ENCODE measurements at regions not wholly inside any gene's neighbourhood (a gene's known extent, or its start where the extent isn't known, plus 50 kb on each side); places are given as distances from the start of the nearest gene placed in this dataset.

- no peak for ATAC-seq
- Mint-ChIP-seq H3K27ac (no peak overlapping the region), H3K27me3 (no peaks in the 10 kb centered on the region)
Observed at GRCh38 chr4:101599620-101600019, 190.9 kb upstream of the BANK1 start.

DNA sequence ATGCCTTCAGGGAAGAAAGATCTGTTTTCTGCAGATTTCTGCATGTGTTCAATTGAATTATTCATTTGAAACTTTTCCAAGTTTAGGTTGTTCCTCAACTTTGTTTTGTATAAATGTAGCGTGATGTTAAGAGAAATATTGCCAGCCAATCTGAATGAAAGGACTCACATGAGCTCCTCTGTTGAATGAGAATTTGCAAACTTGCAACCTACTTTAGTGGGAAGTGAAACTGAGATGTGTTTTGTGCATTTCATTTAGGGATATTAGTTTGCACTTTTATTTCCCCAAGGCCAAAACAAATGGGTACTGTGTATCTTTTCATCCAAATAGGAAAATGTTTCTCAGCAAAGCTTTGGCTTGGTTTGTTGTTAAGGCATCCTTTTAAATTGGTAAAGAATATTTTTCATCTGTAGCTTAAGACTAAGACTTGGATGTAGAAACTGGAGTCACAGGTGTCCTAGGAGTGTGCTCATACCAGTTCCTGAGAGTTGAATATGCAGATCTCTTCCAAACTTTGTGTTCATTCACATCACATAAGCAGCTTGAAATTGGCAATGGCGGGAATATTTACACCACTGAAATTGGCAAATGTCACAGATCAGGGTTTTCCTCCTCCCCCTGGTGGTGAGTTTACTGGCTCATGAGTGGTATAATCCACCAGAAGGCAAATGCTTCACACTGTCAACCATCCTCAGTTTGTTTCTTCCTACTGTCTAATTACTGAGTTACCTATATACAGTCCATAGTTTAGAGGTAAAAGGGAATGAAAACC, 193.6 kb upstream of the BANK1 start:
- Mint-ChIP-seq H3K27ac (no peak overlapping the region), H3K4me1 (peaks cover under 1% of the 10 kb centered on the region), H3K4me3 (no peak overlapping the region), H3K27me3 (no peaks in the 10 kb centered on the region), H3K36me3 (ENCODE audit: low read depth) (no peaks in the 10 kb centered on the region)
- ATAC-seq (peak; percentile 39), DNase-seq (peak in 1 of 3 donors; percentile 11)
- no peaks in the 10 kb centered on the region for H3K9me3 ChIP-seq (ENCODE audit: control insufficient read depth, low read length, poor library complexity, severe bottlenecking)

More at GRCh38 chr4:101599620-101600019, 190.9 kb upstream of the BANK1 start:
- no peaks in the 10 kb centered on the region for H3K9me3 ChIP-seq (ENCODE audit: control insufficient read depth, low read length, poor library complexity, severe bottlenecking)
- H3K4me1 Mint-ChIP-seq: no peaks in the 10 kb centered on the region
- no peak for DNase-seq
- H3K4me3 Mint-ChIP-seq: no peak overlapping the region
- H3K36me3 Mint-ChIP-seq (ENCODE audit: low read depth): no peaks in the 10 kb centered on the region

GRCh38 chr4:101594588-101594987, 195.9 kb upstream of the BANK1 start:
- no peak overlapping the region for H3K4me3 Mint-ChIP-seq

GRCh38 chr4:101593666-101594065, 196.9 kb upstream of the BANK1 start:
- Mint-ChIP-seq H3K27me3 (no peaks in the 10 kb centered on the region), H3K36me3 (ENCODE audit: low read depth) (no peaks in the 10 kb centered on the region), H3K4me1 (peaks cover 2% of the 10 kb centered on the region), H3K4me3 (no peak overlapping the region), H3K27ac (no peak overlapping the region)
- ATAC-seq: no peak
- no peaks in the 10 kb centered on the region for H3K9me3 ChIP-seq (ENCODE audit: control insufficient read depth, low read length, poor library complexity, severe bottlenecking)
- no peak for DNase-seq

More at GRCh38 chr4:101594588-101594987, 195.9 kb upstream of the BANK1 start:
- ATAC-seq: no peak
- Mint-ChIP-seq H3K4me1 (peaks cover 2% of the 10 kb centered on the region), H3K36me3 (ENCODE audit: low read depth) (no peaks in the 10 kb centered on the region), H3K27me3 (no peaks in the 10 kb centered on the region), H3K27ac (no peak overlapping the region)
- DNase-seq: no peak
- no peaks in the 10 kb centered on the region for H3K9me3 ChIP-seq (ENCODE audit: control insufficient read depth, low read length, poor library complexity, severe bottlenecking)

DNA sequence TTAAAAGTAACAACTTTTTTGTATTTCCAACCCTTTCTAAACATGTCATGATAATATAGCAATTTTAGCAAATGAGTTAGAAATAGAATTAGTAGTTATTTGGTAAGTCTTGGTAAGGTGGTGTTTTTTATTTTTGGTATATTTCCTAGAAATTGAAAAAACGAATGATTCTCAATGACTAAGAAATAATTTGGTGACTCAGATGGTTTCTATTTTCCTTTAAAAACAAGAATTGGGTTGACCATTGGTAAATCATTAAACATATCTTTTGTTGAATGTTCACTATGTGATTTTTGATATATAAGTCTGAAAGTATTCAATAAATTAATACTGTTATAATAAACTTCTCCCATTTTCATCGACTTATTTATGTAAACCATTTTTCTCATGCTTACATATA, 206.2 kb upstream of the BANK1 start:
- Mint-ChIP-seq H3K36me3 (ENCODE audit: low read depth) (peaks cover 2% of the 10 kb centered on the region), H3K4me3 (no peak overlapping the region), H3K4me1 (no peaks in the 10 kb centered on the region), H3K27me3 (no peaks in the 10 kb centered on the region), H3K27ac (no peak overlapping the region)
- DNase-seq (no peak), ATAC-seq (no peak)
- no peaks in the 10 kb centered on the region for H3K9me3 ChIP-seq (ENCODE audit: control insufficient read depth, low read length, poor library complexity, severe bottlenecking)

DNA sequence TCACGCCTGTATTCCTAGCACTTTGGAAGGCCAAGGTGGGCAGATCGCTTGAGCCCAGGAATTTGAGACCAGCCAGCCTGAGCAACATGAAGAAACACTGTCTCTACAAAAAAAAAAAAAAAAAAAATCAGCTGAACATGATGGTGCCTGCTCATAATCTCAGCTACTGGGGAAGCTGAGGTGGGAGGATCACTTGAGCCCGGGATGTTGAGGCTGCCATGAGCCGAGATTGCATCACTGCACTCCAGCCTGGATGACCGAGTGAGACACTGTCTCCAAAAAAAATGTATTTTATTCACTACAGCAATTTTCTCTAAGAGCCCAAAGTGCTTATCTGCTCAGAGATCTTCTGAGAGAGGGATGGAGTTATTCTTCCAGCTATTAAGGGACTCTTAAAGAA, 215.8 kb upstream of the PPP3CA start:
- H3K27ac Mint-ChIP-seq: no peak overlapping the region
- DNase-seq: no peak
- no peaks in the 10 kb centered on the region for H3K4me1 Mint-ChIP-seq
- ATAC-seq: no peak
- no peaks in the 10 kb centered on the region for H3K36me3 Mint-ChIP-seq (ENCODE audit: low read depth)
- H3K4me3 Mint-ChIP-seq: no peak overlapping the region
- peaks cover 5% of the 10 kb centered on the region for H3K27me3 Mint-ChIP-seq
- H3K9me3 ChIP-seq (ENCODE audit: control insufficient read depth, low read length, poor library complexity, severe bottlenecking): no peaks in the 10 kb centered on the region

- Mint-ChIP-seq H3K4me1 (no peaks in the 10 kb centered on the region), H3K27ac (no peak overlapping the region), H3K36me3 (ENCODE audit: low read depth) (no peaks in the 10 kb centered on the region), H3K27me3 (peaks cover 13% of the 10 kb centered on the region), H3K4me3 (no peak overlapping the region)
- DNase-seq: no peak
- ATAC-seq: peak; percentile 45
- H3K9me3 ChIP-seq (ENCODE audit: control insufficient read depth, low read length, poor library complexity, severe bottlenecking): no peaks in the 10 kb centered on the region
Observed at GRCh38 chr4:101556842-101557241, 209.5 kb upstream of the PPP3CA start.

DNA sequence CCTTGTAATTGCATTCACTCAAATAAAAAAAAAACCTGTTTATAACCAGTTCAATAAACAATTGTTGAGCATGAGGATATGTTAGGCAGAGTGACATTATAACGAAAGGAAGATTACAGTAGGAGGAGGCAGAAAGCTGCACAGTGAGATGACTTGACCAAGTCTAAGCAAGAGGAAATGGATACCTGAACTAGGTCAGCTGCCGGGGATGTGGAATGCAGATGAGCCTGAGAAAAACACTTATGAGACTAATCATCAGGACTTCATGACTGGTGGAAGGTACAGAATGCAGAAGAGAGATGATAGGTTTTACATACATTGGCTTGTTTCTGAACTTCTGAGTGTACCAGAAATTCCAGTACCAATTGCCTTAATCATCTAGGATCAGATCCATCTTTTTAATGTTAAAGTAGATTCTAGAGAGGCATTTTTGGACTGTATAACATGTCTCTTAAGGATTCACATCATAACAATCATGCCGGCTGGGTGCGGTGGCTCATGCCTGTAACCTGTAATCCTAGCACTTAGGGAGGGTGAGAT, 208.1 kb upstream of the PPP3CA start:
- no peaks in the 10 kb centered on the region for H3K9me3 ChIP-seq (ENCODE audit: control insufficient read depth, low read length, poor library complexity, severe bottlenecking)
- Mint-ChIP-seq H3K4me1 (no peaks in the 10 kb centered on the region), H3K4me3 (no peak overlapping the region), H3K27ac (no peak overlapping the region), H3K27me3 (peaks cover 13% of the 10 kb centered on the region), H3K36me3 (ENCODE audit: low read depth) (no peaks in the 10 kb centered on the region)
- DNase-seq: no peak
- ATAC-seq: no peak

DNA sequence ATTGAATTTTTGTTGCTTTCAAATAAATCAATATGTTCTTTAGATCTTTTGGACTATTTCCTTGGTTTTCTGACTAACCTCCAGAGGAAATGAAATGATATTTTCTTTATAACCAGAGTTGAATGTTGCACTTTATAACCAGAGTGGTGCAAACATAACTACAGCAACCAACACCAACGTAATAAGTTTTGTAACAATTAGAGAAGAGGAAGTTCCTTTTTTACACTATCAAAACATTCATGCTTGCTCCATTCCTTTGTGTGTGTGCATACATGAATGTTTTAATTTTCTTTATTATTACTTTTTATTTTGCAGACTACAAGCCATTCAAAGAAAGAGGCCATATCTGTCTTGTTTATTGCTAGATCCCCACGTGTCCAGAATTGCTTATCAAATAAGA, 193.0 kb upstream of the PPP3CA start:
- H3K4me1 Mint-ChIP-seq: no peaks in the 10 kb centered on the region
- DNase-seq (no peak), ATAC-seq (no peak)
- no peak overlapping the region for H3K27ac Mint-ChIP-seq
- no peaks in the 10 kb centered on the region for H3K27me3 Mint-ChIP-seq
- no peak overlapping the region for H3K4me3 Mint-ChIP-seq
- no peaks in the 10 kb centered on the region for H3K9me3 ChIP-seq (ENCODE audit: control insufficient read depth, low read length, poor library complexity, severe bottlenecking)
- H3K36me3 Mint-ChIP-seq (ENCODE audit: low read depth): peaks cover 5% of the 10 kb centered on the region

GRCh38 chr4:101528526-101528925, 181.2 kb upstream of the PPP3CA start:
- Mint-ChIP-seq H3K36me3 (ENCODE audit: low read depth) (no peaks in the 10 kb centered on the region), H3K27ac (peak overlapping the region; percentile 86), H3K4me3 (no peak overlapping the region), H3K27me3 (peaks cover 11% of the 10 kb centered on the region), H3K4me1 (peaks cover 10% of the 10 kb centered on the region)
- no peaks in the 10 kb centered on the region for H3K9me3 ChIP-seq (ENCODE audit: control insufficient read depth, low read length, poor library complexity, severe bottlenecking)
- no peak for DNase-seq
- ATAC-seq: no peak

DNA sequence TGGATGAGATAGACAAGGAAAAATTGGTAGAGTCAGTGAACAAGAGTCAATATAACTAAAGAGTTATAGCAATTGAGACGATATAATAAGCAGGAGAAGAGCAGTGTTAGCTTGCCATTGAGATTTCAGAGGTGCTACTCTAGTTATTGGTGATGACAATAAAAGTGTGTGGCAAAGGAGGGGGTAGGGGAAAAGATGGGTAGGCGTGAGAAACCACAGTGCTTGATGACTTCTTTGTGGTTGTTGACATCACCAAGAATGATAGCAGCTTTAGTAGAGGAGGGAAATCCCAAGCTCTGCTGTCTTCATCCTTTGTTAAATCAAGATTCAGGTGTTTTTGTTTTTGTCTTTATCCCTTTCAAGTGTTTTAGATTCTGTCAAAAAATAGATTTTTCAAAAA, 179.9 kb upstream of the PPP3CA start:
- peak overlapping the region; percentile 78 for H3K4me3 Mint-ChIP-seq

GRCh38 chr4:101515566-101515965, 168.2 kb upstream of the PPP3CA start:
- H3K36me3 Mint-ChIP-seq (ENCODE audit: low read depth): no peaks in the 10 kb centered on the region
- DNase-seq (no peak), ATAC-seq (no peak)
- no peak overlapping the region for H3K4me3 Mint-ChIP-seq
- peaks cover 3% of the 10 kb centered on the region for H3K4me1 Mint-ChIP-seq
- peaks cover 7% of the 10 kb centered on the region for H3K27me3 Mint-ChIP-seq
- no peak overlapping the region for H3K27ac Mint-ChIP-seq
- no peaks in the 10 kb centered on the region for H3K9me3 ChIP-seq (ENCODE audit: control insufficient read depth, low read length, poor library complexity, severe bottlenecking)

More for the DNA sequence above, 179.9 kb upstream of the PPP3CA start:
- ATAC-seq: peak; percentile 98
- Mint-ChIP-seq H3K27me3 (peaks cover 11% of the 10 kb centered on the region), H3K4me1 (peaks cover 10% of the 10 kb centered on the region), H3K36me3 (ENCODE audit: low read depth) (no peaks in the 10 kb centered on the region), H3K27ac (peak overlapping the region; percentile 86)
- H3K9me3 ChIP-seq (ENCODE audit: control insufficient read depth, low read length, poor library complexity, severe bottlenecking): no peaks in the 10 kb centered on the region
- peak in 2 of 3 donors; percentile 8 to 14 for DNase-seq

GRCh38 chr4:101515099-101515498, 167.8 kb upstream of the PPP3CA start:
- Mint-ChIP-seq H3K36me3 (ENCODE audit: low read depth) (no peaks in the 10 kb centered on the region), H3K27me3 (peaks cover 7% of the 10 kb centered on the region), H3K4me3 (no peak overlapping the region), H3K4me1 (peaks cover 3% of the 10 kb centered on the region), H3K27ac (no peak overlapping the region)
- DNase-seq: no peak
- no peak for ATAC-seq
- H3K9me3 ChIP-seq (ENCODE audit: control insufficient read depth, low read length, poor library complexity, severe bottlenecking): no peaks in the 10 kb centered on the region

GRCh38 chr4:101512416-101512815, 165.1 kb upstream of the PPP3CA start:
- Mint-ChIP-seq H3K27me3 (peaks cover 7% of the 10 kb centered on the region), H3K4me3 (no peak overlapping the region), H3K27ac (no peak overlapping the region), H3K4me1 (peaks cover 3% of the 10 kb centered on the region), H3K36me3 (ENCODE audit: low read depth) (no peaks in the 10 kb centered on the region)
- no peak for DNase-seq
- H3K9me3 ChIP-seq (ENCODE audit: control insufficient read depth, low read length, poor library complexity, severe bottlenecking): no peaks in the 10 kb centered on the region
- ATAC-seq: no peak
